ENCODE measurements at regions not wholly inside any gene's neighbourhood (a gene's known extent, or its start where the extent isn't known, plus 50 kb on each side); places are given as distances from the start of the nearest gene placed in this dataset.
"Not testable (repeated sequence)": the region's sequence is repeated elsewhere in the genome, so short reads cannot be mapped to it uniquely, and the experiment has no call there.

DNA sequence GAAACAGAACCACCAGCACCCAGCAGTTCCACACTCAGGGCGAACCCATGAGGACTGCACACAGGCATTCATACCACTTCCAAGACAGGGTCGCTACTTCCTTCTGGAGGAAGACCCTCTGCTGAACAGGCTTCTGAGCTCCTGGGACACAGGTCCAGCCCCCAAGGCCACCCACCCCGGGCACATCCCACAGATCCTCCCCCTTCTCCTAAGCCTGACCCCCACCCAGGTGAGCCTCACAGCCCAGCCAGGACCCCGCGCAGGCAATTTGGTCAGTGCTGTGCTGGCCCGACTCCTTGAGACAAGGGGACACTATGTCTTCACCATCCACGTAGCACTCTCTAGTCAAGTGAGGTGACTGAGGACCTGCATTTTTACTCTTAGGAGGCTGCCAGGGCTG, 5382.7 kb upstream of the TPTE start:
- H3K36me3 ChIP-seq (ENCODE audit: control insufficient read depth in 2 of 2, extremely low read depth in 1 of 2, insufficient read depth in 2 of 2, low read length in 2 of 2); H3K27me3 ChIP-seq (ENCODE audit: control insufficient read depth, extremely low read depth, insufficient read depth, low read length); FAIRE-seq; H3K79me2 ChIP-seq (ENCODE audit: control insufficient read depth, insufficient read depth, low read length); H4K20me1 ChIP-seq (ENCODE audit: control insufficient read depth, extremely low read depth, insufficient read depth, low read length); DNase-seq (ENCODE audit: low read depth, low spot score); H3K9me3 ChIP-seq (ENCODE audit: control insufficient read depth, low read depth, low read length); H3K27ac ChIP-seq (ENCODE audit: control insufficient read depth, insufficient read depth, low read length); H2AFZ ChIP-seq (ENCODE audit: control insufficient read depth, low read length); H3K9me1 ChIP-seq (ENCODE audit: control insufficient read depth, extremely low read depth, insufficient read depth, low read length); H3K4me3 ChIP-seq (ENCODE audit: control insufficient read depth in 2 of 3, extremely low read depth in 1 of 3, insufficient read depth in 2 of 3, low read depth in 1 of 3, low read length in 3 of 3); H3K4me2 ChIP-seq (ENCODE audit: control insufficient read depth, extremely low read depth, insufficient read depth, low read depth, low read length); dilution Hi-C loops (cut with MboI; ENCODE audit: extremely low pct_ligation_motif_present, low sequenced_read_pairs); H3K4me1 ChIP-seq (ENCODE audit: control insufficient read depth, extremely low read depth, insufficient read depth, low read length); H3K9ac ChIP-seq (ENCODE audit: control insufficient read depth, extremely low read depth, insufficient read depth, low read length): not testable (repeated sequence)

DNA sequence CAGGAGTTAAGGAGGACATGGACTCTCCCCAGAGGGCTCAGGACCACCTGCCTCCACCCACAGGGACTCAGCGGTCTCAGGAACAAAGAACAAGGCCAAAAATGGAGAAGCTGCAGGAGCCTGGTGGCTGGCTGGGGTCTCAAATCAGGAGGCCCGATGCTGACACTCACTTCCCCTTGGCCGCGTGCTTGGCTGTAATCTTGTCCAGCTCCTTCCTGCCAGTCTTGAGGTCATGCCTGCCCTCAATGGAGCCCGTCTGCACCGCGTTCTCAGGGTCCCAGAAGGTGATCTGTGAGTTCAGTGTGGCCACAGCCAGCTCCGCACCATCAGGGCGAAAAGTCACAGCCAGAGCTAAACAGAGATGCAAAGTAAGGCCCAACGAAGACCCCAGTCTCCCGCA, 5381.9 kb upstream of the TPTE start:
- H3K4me3 ChIP-seq (ENCODE audit: control insufficient read depth in 2 of 3, extremely low read depth in 1 of 3, insufficient read depth in 2 of 3, low read depth in 1 of 3, low read length in 3 of 3); dilution Hi-C loops (cut with MboI; ENCODE audit: extremely low pct_ligation_motif_present, low sequenced_read_pairs); H3K9ac ChIP-seq (ENCODE audit: control insufficient read depth, extremely low read depth, insufficient read depth, low read length); H3K9me1 ChIP-seq (ENCODE audit: control insufficient read depth, extremely low read depth, insufficient read depth, low read length); FAIRE-seq; H3K27me3 ChIP-seq (ENCODE audit: control insufficient read depth, extremely low read depth, insufficient read depth, low read length); H3K4me2 ChIP-seq (ENCODE audit: control insufficient read depth, extremely low read depth, insufficient read depth, low read depth, low read length); H4K20me1 ChIP-seq (ENCODE audit: control insufficient read depth, extremely low read depth, insufficient read depth, low read length); H3K9me3 ChIP-seq (ENCODE audit: control insufficient read depth, low read depth, low read length); H2AFZ ChIP-seq (ENCODE audit: control insufficient read depth, low read length); H3K36me3 ChIP-seq (ENCODE audit: control insufficient read depth in 2 of 2, extremely low read depth in 1 of 2, insufficient read depth in 2 of 2, low read length in 2 of 2); H3K79me2 ChIP-seq (ENCODE audit: control insufficient read depth, insufficient read depth, low read length); H3K4me1 ChIP-seq (ENCODE audit: control insufficient read depth, extremely low read depth, insufficient read depth, low read length); DNase-seq (ENCODE audit: low read depth, low spot score); H3K27ac ChIP-seq (ENCODE audit: control insufficient read depth, insufficient read depth, low read length): not testable (repeated sequence)

DNA sequence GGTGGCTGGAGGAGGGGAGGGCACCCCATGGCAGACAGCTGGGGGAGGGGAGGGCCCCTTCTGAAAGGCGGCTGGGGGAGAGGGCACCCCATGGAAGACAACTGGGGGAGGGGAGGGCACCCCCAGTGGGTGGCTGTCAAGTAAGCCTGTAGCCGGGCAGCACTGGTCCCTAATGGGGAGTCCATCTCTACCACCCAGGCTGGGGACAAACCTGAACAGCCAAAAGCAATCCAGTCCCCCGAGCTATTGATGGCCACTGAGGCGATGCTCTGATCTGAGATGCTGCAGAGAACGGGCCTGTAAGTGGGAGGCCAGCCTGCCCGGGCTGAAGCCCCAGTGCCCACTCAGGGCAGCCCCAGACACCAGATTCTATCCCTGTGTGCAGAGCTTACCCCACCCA, 5378.4 kb upstream of the TPTE start:
- H3K36me3 ChIP-seq (ENCODE audit: control insufficient read depth in 2 of 2, extremely low read depth in 1 of 2, insufficient read depth in 2 of 2, low read length in 2 of 2); dilution Hi-C loops (cut with MboI; ENCODE audit: extremely low pct_ligation_motif_present, low sequenced_read_pairs); H3K4me3 ChIP-seq (ENCODE audit: control insufficient read depth in 2 of 3, extremely low read depth in 1 of 3, insufficient read depth in 2 of 3, low read depth in 1 of 3, low read length in 3 of 3); H3K9me1 ChIP-seq (ENCODE audit: control insufficient read depth, extremely low read depth, insufficient read depth, low read length); H3K27ac ChIP-seq (ENCODE audit: control insufficient read depth, insufficient read depth, low read length); DNase-seq (ENCODE audit: low read depth, low spot score); H4K20me1 ChIP-seq (ENCODE audit: control insufficient read depth, extremely low read depth, insufficient read depth, low read length); H3K27me3 ChIP-seq (ENCODE audit: control insufficient read depth, extremely low read depth, insufficient read depth, low read length); H3K4me1 ChIP-seq (ENCODE audit: control insufficient read depth, extremely low read depth, insufficient read depth, low read length); H3K79me2 ChIP-seq (ENCODE audit: control insufficient read depth, insufficient read depth, low read length); H3K9ac ChIP-seq (ENCODE audit: control insufficient read depth, extremely low read depth, insufficient read depth, low read length); FAIRE-seq; H3K4me2 ChIP-seq (ENCODE audit: control insufficient read depth, extremely low read depth, insufficient read depth, low read depth, low read length); H2AFZ ChIP-seq (ENCODE audit: control insufficient read depth, low read length); H3K9me3 ChIP-seq (ENCODE audit: control insufficient read depth, low read depth, low read length): not testable (repeated sequence)

DNA sequence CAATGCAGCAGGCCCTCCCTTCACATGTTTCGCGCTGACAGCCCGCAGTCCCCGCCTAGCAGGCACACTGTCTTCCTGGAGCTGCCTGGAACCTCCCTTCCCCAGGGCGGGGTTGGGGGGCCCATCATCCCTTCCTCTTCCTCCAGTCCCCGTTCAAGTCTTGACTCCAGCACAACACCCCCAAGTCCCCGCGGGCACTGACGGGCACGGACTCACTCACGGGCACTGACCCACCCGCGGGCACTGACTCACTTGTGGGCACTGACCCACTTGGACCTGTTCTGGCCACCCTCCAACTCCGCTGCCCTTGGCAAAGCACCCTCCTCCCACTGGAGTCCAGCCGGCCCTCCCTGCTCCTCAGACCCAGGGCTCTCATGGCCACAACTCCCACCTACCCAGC, 5376.7 kb upstream of the TPTE start:
- H3K9ac ChIP-seq (ENCODE audit: control insufficient read depth, extremely low read depth, insufficient read depth, low read length); H2AFZ ChIP-seq (ENCODE audit: control insufficient read depth, low read length); H3K27ac ChIP-seq (ENCODE audit: control insufficient read depth, insufficient read depth, low read length); H3K9me1 ChIP-seq (ENCODE audit: control insufficient read depth, extremely low read depth, insufficient read depth, low read length); DNase-seq (ENCODE audit: low read depth, low spot score); H3K36me3 ChIP-seq (ENCODE audit: control insufficient read depth in 2 of 2, extremely low read depth in 1 of 2, insufficient read depth in 2 of 2, low read length in 2 of 2); H4K20me1 ChIP-seq (ENCODE audit: control insufficient read depth, extremely low read depth, insufficient read depth, low read length); H3K27me3 ChIP-seq (ENCODE audit: control insufficient read depth, extremely low read depth, insufficient read depth, low read length); H3K79me2 ChIP-seq (ENCODE audit: control insufficient read depth, insufficient read depth, low read length); FAIRE-seq; H3K4me3 ChIP-seq (ENCODE audit: control insufficient read depth in 2 of 3, extremely low read depth in 1 of 3, insufficient read depth in 2 of 3, low read depth in 1 of 3, low read length in 3 of 3); dilution Hi-C loops (cut with MboI; ENCODE audit: extremely low pct_ligation_motif_present, low sequenced_read_pairs); H3K4me2 ChIP-seq (ENCODE audit: control insufficient read depth, extremely low read depth, insufficient read depth, low read depth, low read length); H3K4me1 ChIP-seq (ENCODE audit: control insufficient read depth, extremely low read depth, insufficient read depth, low read length); H3K9me3 ChIP-seq (ENCODE audit: control insufficient read depth, low read depth, low read length): not testable (repeated sequence)

DNA sequence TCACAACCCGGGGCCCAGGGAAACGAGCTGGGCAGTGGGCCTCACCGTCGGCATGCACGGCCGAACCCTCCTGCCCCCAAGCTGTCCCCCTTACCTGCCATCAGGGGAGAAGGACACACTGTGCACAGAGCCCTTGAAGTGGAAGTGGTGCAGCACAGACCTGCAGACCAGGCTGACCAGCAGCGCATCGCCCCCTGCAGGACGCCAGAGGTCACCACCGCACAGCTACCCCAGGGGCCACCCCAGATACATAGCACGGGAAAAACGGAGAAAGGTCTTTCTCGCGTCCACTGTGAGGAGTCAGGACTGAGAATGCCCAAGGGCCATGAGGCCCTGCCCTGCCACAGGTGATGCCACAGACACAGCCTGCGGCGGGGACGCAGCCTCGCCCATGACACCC, 5373.7 kb upstream of the TPTE start:
- H2AFZ ChIP-seq (ENCODE audit: control insufficient read depth, low read length); H3K36me3 ChIP-seq (ENCODE audit: control insufficient read depth in 2 of 2, extremely low read depth in 1 of 2, insufficient read depth in 2 of 2, low read length in 2 of 2); dilution Hi-C loops (cut with MboI; ENCODE audit: extremely low pct_ligation_motif_present, low sequenced_read_pairs); H3K9me1 ChIP-seq (ENCODE audit: control insufficient read depth, extremely low read depth, insufficient read depth, low read length); H3K9ac ChIP-seq (ENCODE audit: control insufficient read depth, extremely low read depth, insufficient read depth, low read length); H3K4me1 ChIP-seq (ENCODE audit: control insufficient read depth, extremely low read depth, insufficient read depth, low read length); H3K9me3 ChIP-seq (ENCODE audit: control insufficient read depth, low read depth, low read length); H3K79me2 ChIP-seq (ENCODE audit: control insufficient read depth, insufficient read depth, low read length); H4K20me1 ChIP-seq (ENCODE audit: control insufficient read depth, extremely low read depth, insufficient read depth, low read length); H3K4me3 ChIP-seq (ENCODE audit: control insufficient read depth in 2 of 3, extremely low read depth in 1 of 3, insufficient read depth in 2 of 3, low read depth in 1 of 3, low read length in 3 of 3); DNase-seq (ENCODE audit: low read depth, low spot score); H3K4me2 ChIP-seq (ENCODE audit: control insufficient read depth, extremely low read depth, insufficient read depth, low read depth, low read length); H3K27me3 ChIP-seq (ENCODE audit: control insufficient read depth, extremely low read depth, insufficient read depth, low read length); H3K27ac ChIP-seq (ENCODE audit: control insufficient read depth, insufficient read depth, low read length); FAIRE-seq: not testable (repeated sequence)

Data from keratinocyte (primary cell).